HG03520 (cell line): ENCODE measurements at regions not wholly inside any gene's neighbourhood (a gene's known extent, or its start where the extent isn't known, plus 50 kb on each side); places are given as distances from the start of the nearest gene placed in this dataset.

Experiments used
- ATAC-seq: cut with Tn5 transposase; IDR thresholded peaks from one replicate; pipeline ENCODE4 v1.9.1; 2021; ENCODE audit warnings: mild to moderate bottlenecking, moderate library complexity; ENCODE audit not compliant: unreplicated experiment

DNA sequence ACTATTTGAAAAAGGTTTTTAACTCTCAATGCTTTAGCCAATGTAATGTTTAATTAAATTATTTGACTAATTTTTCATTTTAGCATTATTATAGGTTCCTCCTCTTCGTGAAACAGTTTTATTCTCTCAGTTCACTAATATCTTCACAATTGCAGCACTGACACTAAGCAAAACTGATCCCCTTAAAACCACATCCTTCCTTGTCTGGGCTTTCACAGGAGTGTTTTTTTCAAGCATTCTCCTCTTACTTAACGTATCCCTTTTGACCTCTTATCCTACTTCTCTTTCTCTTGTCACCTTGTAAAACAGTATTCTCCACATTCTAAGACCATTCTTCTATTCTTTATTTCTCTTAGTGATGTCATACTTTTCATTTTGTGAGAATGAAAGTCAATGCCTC, 112.8 kb downstream of the DSC3 start:
- no peak for ATAC-seq

- ATAC-seq = no peak
These were observed 113.5 kb downstream of the DSC3 start for GRCh38 chr18:30929065-30929464.

- ATAC-seq = no peak
These were observed 114.9 kb downstream of the DSC3 start for GRCh38 chr18:30927517-30928075.

DNA sequence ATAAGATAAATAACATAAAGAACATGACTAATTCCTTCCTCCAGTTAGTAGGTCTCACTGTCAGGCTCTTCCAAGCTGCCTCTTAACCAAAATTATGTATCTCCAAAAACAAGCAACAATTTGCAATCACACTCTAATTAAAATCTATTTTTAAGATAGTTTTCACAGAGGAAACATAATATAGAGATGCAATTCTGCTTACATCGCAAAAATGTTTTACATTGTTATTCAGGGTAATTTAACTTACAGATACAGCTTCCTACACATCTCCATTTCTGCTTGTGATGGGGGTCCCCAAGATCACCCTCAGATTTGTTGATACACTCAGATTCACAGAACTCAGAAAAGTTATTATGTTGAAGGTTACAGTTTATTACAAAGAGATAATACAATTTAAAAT, 115.5 kb downstream of the DSC3 start:
- ATAC-seq = no peak

- ATAC-seq = no peak
These were observed 116.7 kb downstream of the DSC3 start for GRCh38 chr18:30925795-30926194.

- ATAC-seq = no peak
These were observed 121.8 kb downstream of the DSC3 start for GRCh38 chr18:30920757-30921156.

DNA sequence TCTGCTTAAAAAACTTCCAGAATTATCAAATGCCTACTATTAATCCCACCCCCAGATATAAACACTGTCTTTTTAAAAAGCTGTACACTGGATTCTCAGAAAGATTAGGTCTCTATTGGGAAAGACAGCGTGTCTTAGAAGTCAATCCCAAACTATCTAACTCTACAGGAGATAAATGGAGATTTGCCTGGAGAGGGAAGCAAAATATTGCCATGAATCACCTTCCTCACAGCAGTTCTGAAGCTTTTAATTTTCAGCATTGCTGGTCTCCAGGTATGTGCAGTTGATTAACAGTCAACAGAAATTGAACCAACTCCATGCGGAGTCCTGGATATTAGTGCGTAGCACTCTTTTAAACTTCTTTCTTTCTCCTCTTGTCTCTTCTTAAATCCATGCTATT, 122.2 kb downstream of the DSC3 start:
- no peak for ATAC-seq

DNA sequence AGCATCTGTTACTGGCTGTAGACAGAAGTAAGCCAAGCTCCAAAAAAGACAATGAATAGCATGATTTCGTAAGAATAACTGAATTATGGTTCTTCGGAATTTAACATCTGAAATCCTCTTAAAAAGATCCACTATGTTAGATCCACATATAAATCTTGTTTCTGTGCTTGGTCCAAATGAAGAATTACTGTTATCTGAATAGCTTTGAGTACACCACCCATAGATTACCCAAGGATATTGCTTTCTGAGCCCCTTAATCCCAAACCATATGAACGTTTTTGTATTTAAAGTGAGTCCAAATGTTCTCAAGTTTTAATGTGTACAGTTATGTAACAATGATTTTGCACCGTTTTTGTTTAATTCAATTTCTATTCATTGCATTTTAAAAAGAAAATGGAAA, 124.9 kb downstream of the DSC3 start:
- no peak for ATAC-seq

- ATAC-seq = no peak
These were observed 127.1 kb downstream of the DSC3 start for GRCh38 chr18:30915336-30915988.

- ATAC-seq = no peak
These were observed 134.2 kb downstream of the DSC3 start for GRCh38 chr18:30908381-30908780.

GRCh38 chr18:30903566-30903965, 139.0 kb downstream of the DSC3 start:
- ATAC-seq = no peak

DNA sequence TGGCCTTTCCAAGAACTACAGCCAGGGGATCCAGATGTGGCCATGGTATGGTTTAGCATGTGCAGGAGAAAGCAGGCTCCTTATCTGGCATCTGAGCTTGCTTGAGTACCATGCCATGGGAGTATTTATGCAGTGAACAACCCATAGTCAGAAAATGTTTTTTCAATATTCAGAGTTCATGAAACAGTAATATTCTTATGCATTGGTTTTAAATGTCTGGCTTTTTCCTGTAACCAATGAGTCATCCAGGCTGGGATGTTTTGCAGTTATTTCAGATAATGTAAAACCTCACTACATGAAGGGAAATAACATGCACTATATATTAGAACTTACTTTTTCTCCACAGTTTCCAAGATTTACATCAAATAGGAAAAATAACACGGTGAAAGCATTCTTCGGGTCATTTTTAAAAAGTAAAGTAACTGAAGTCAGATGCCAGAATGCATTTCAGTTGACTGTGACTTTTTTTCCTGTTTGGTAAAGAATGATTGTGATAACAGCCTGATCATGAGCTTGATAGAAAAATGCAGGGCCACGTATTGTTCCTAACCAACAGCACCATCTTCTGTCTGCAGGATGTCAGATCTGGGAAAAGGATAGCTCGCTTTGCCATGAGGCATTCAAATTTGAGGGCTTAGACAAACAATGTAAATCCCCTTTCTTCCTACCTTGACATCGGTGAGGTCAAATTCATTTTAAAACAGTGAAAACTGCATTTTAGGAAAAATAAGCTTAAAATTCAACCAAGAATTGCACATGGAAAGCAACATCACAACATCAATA, 152.8 kb downstream of the DSC3 start:
- no peak for ATAC-seq

DNA sequence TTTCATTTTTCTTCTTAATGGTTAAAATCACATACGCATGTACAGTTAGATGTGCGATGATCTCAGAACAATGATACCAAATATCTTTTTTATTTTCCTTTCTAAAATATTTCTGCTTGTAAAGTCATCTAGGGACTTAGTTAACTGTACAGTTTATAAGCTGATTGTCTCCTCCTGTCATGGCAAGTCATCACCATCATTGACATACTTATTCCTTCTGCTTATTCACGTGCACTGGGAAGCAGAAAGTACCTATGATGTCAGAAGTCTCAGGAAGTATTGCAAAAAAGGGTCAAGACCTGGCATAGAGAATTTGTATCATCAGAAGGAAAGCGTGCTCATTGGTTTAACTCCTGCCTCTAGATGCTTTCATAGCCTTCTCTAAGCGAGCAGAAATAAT, 154.2 kb downstream of the DSC3 start:
- no peak for ATAC-seq

- ATAC-seq = no peak
These were observed 155.5 kb downstream of the DSC3 start for GRCh38 chr18:30886998-30887397.

DNA sequence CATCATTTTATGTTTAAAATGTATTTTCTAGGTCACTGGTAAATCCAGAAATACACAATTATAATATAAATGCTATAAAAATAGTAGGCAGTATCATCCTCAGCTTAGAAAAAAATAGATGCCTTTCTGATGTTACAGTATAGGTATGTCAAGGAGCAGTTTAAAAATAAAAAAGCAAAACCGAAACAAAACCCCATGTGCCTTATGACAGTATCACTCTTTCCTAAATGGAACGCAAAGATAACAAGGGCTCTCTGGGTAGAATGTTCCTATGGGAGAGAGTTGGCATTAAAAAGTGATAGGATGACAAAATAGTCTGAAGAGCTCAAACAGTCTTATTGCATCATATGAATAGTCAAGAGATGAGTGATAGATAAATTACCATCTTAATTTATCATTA, 172.1 kb downstream of the DSC3 start:
- ATAC-seq = no peak

DNA sequence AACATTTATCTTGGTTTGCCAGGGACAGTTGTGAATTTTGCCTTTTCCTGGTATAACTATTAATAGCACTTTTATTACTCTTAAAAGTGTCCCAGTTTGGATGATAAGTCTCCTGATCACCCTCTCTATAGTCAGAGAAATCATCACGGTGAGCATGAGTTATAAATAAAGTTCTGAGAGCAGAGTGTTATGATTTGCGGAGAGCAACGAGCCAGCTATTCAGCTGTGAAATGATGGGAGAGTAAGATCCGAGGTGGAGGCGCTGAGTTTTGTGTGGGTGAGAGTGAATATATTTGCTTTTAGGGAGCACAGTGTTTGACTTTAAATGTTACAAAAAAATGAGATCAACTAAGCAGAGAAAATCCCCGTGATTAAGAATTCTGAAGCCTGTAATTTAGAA, 179.6 kb downstream of the DSC3 start:
- no peak for ATAC-seq

DNA sequence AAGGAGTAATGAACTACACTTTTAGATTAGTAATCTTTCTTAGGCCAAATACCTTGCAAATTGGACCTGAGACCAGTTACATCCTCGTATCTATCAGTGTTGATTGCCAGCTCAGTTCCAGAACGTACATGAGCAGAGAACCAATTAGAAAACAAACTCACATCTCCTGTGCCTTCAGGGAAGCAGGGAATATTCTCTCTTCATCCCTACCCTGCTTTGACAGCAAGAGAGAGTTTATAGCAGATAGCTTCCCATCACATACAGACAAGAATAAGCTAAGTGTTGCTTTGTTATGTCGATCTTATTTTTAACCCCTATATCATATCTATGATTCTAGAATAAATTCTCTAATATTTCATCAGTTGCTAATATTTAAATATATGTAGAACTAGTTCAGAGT, 181.8 kb downstream of the DSC3 start:
- ATAC-seq = no peak

DNA sequence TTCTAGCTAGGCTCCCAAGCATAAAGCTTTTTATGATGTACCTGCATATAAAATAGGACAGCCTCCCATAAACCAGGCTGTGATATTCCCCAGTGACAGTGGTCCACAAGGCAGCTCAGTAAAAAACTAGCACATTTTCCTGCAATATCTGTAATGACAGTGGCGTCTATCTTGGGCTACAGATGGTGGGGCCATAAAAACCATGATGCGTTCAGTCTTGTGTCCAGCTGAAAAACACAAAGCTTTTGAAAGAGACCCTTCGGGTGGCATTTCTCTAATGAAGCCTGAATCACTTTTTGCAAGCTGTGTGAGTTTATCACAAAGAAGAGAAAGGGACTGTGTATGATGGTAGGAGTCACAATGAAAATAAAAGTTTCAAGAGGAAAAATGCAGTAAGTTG, 183.5 kb downstream of the DSC3 start:
- ATAC-seq = no peak

GRCh38 chr18:30858560-30858959, 184.0 kb downstream of the DSC3 start:
- ATAC-seq = no peak

GRCh38 chr18:30855762-30856161, 186.8 kb downstream of the DSC3 start:
- no peak for ATAC-seq

DNA sequence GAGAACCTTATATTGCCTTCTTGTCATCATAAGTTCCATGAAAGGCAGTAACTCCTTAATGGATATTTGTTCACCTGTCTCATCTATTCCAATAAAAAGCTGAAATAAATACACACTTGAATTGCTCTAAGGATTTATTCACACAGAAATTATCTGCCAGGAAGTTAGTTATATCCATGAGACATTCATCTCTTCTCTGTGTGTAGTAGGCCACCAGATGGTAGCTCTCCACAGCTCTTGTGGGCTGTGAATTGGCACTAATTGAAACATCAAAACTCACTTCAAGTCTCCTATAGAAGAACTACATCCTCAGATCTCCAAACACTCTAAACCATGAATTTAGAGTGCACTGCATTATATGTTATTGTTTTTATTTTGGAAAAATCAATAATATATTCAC, 189.6 kb downstream of the DSC3 start:
- ATAC-seq = no peak

DNA sequence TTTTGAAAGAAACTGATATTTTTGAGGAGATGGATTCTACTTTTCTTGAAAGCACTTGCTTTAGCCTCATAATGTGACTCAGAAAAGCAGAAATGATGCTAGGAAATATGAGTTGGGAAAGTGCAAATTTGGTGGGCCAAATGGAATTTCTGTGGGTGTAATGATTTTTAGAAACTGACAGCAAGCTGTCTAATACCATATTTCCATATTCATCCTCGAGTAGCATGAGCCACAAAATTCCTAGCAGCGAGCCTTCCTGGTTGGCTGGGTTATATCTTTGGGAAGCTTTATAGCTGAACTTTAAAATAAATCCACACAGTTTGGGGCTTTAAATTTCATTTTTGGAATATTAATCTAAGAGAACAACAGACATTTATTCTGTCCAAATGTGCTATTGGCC, 190.0 kb downstream of the DSC3 start:
- ATAC-seq = no peak
